ENCODE measurements at regions not wholly inside any gene's neighbourhood (a gene's known extent, or its start where the extent isn't known, plus 50 kb on each side); places are given as distances from the start of the nearest gene placed in this dataset.

DNA sequence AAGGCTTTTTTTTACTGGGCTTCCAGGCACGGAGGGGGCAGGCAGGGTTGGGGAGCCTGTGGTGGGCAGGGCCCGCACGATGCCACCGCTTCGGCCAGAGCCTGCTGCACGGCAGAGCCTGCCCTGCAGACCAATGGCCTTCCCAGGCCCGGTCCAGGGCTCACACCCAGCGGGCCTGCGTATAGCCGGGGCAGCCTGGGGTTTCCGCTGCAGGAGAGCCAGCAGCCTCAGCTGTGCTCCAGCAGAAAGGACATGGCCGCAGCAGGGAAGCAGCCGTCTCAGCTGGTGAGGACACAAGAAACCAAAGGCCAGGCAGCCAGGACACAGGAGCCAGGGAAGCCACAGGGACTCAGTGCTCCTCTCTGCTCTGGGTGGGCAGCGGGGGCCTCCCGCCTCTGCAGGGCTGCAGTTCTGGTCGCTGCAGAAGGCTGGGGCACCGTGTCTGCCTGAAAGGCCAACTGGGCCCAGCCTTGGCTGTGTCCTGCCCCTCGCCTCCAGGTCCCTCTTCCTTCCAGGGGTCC, 90.6 kb downstream of the TTLL2 start:
- TF ChIP-seq, protein P1, sequence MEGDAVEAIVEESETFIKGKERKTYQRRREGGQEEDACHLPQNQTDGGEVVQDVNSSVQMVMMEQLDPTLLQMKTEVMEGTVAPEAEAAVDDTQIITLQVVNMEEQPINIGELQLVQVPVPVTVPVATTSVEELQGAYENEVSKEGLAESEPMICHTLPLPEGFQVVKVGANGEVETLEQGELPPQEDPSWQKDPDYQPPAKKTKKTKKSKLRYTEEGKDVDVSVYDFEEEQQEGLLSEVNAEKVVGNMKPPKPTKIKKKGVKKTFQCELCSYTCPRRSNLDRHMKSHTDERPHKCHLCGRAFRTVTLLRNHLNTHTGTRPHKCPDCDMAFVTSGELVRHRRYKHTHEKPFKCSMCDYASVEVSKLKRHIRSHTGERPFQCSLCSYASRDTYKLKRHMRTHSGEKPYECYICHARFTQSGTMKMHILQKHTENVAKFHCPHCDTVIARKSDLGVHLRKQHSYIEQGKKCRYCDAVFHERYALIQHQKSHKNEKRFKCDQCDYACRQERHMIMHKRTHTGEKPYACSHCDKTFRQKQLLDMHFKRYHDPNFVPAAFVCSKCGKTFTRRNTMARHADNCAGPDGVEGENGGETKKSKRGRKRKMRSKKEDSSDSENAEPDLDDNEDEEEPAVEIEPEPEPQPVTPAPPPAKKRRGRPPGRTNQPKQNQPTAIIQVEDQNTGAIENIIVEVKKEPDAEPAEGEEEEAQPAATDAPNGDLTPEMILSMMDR (IDR thresholded peaks at IDR 0.05), result no peak
- no peak for TF ChIP-seq POLR2A (IDR thresholded peaks at IDR 0.05)

Data from lower leg skin (tissue), 3 donors.